ENCODE measurements at regions not wholly inside any gene's neighbourhood (a gene's known extent, or its start where the extent isn't known, plus 50 kb on each side); places are given as distances from the start of the nearest gene placed in this dataset.

GRCh38 chr2:222804351-222804750, 56.5 kb upstream of the ACSL3 start:
- POLR2A ChIA-PET: no interaction called here
- Mint-ChIP-seq H3K4me1 (no peaks in the 10 kb centered on the region), H3K9me3 (no peaks in the 10 kb centered on the region), H3K27me3 (peaks cover 4% of the 10 kb centered on the region), H3K4me3 (no peak overlapping the region), H3K27ac (no peak overlapping the region), H3K36me3 (ENCODE audit: low read depth) (no peaks in the 10 kb centered on the region)
- CTCF ChIA-PET: interaction anchor here (1.1 kb wide), 1 partner anchor 9 kb away, joined by 4 read pairs; no protein-coding TSS in a partner anchor
- no peak for DNase-seq

DNA sequence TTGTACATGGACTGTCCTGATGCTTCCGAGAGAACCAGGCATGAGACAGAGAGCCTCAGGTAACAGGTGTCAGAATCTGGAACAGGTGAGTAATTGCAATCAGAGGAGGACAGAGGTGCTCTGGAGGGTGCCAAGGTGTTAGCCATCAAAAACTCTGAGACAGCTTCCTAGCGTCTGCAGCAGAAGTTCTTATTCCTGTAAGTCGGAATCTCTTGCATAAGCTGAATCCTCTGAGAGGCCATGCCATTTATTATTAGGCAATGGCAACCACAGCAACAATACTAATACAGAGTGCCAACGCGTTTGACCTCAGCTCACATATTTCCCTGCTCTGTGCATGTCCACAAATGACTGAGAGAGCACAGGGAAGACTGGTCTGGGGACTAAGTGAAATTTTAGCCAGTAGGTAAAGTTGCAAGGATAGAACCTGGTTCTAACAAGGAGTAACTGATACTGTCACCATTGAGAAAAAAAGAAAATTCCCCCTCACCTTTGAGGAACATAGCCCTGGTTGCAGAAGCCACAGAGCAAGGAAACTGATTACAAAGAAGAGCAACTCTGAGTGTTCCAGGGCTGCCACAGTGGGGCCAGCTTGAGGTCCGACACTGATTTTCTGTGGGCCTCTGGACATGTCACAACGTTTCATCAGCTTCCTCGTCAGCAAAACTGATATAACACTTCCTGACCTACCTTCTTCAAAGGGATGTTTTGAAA, 55.1 kb upstream of the ACSL3 start:
- ChIA-PET POLR2A (no interaction called here), CTCF (interaction anchor here (2.0 kb wide), 1 partner anchor 9 kb away, joined by 7 read pairs; no protein-coding TSS in a partner anchor)
- H3K4me1 Mint-ChIP-seq: no peaks in the 10 kb centered on the region
- peaks cover 4% of the 10 kb centered on the region for H3K27me3 Mint-ChIP-seq
- no peak for DNase-seq
- no peaks in the 10 kb centered on the region for H3K9me3 Mint-ChIP-seq
- H3K4me3 Mint-ChIP-seq: no peak overlapping the region
- H3K27ac Mint-ChIP-seq: no peak overlapping the region
- H3K36me3 Mint-ChIP-seq (ENCODE audit: low read depth): no peaks in the 10 kb centered on the region

DNA sequence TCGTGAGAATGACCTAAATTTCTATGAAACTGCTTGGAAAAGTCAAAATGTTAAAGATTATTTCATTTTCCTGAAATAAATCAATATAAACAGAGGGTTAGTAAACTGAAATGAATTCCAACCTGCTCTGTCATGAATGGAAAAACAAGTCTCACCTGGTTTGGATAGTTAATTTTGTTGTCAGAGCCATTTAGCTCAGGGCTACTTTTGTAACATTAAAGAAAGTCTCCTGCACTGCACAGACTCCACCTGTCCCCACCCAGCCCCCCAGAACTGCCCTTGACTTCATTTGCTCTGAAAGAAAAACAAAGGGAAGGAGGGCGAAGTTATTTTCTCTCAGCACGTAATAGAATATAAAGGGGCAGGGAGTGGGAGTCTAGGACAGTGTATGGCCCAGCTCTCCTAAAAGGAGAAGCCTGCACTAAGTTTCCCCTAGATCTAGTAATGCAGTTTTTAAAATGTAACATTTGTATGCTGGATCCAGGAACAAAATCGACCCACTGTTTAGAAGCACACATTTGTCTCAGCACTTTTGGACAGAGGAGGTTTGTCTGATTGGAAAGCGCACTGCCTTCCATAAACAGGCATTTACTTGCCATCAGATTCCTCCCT, 54.2 kb upstream of the ACSL3 start:
- DNase-seq: no peak
- no peak overlapping the region for H3K4me3 Mint-ChIP-seq
- H3K27ac Mint-ChIP-seq: no peak overlapping the region
- ChIA-PET POLR2A (no interaction called here), CTCF (interaction anchor here (2.0 kb wide), 1 partner anchor 9 kb away, joined by 7 read pairs; no protein-coding TSS in a partner anchor)
- H3K4me1 Mint-ChIP-seq: no peaks in the 10 kb centered on the region
- H3K36me3 Mint-ChIP-seq (ENCODE audit: low read depth): no peaks in the 10 kb centered on the region
- peaks cover 4% of the 10 kb centered on the region for H3K27me3 Mint-ChIP-seq
- H3K9me3 Mint-ChIP-seq: no peaks in the 10 kb centered on the region

- no peak for DNase-seq
- H3K36me3 Mint-ChIP-seq (ENCODE audit: low read depth): no peaks in the 10 kb centered on the region
- H3K4me3 Mint-ChIP-seq: no peak overlapping the region
- H3K27me3 Mint-ChIP-seq: peaks cover 2% of the 10 kb centered on the region
- ChIA-PET POLR2A (no interaction called here), CTCF (interaction anchor here (1.7 kb wide), 1 partner anchor 10 kb away, joined by 5 read pairs; no protein-coding TSS in a partner anchor)
- H3K27ac Mint-ChIP-seq: no peak overlapping the region
- H3K4me1 Mint-ChIP-seq: peaks cover 2% of the 10 kb centered on the region
- no peaks in the 10 kb centered on the region for H3K9me3 Mint-ChIP-seq
These were observed 53.4 kb upstream of the ACSL3 start for GRCh38 chr2:222807431-222807830.

DNA sequence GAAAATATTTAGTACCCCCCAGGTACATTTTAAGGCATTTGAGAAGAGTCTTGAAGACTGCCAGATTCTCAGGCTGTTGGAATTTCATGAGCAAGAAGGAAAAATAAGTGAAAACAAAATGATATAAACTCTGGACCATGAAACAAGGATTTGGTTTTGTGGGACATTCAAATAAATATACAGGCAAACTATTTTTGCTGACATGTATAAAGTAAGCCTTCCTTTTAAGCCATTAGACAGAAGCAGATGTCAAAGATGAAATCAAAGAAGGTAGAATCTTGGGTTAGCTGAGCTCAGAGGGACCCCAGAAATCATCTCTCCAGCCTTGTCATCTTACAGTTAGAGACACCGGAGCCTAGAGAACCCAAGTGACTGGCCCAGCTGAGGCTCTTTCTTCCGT, 51.3 kb upstream of the ACSL3 start:
- ChIA-PET POLR2A (no interaction called here), CTCF (no interaction called here)
- no peak for DNase-seq
- Mint-ChIP-seq H3K4me1 (peaks cover 18% of the 10 kb centered on the region), H3K27ac (no peak overlapping the region), H3K9me3 (no peaks in the 10 kb centered on the region), H3K36me3 (ENCODE audit: low read depth) (no peaks in the 10 kb centered on the region), H3K4me3 (no peak overlapping the region), H3K27me3 (no peaks in the 10 kb centered on the region)

- H3K4me3 Mint-ChIP-seq: no peak overlapping the region
- H3K36me3 Mint-ChIP-seq (ENCODE audit: low read depth): no peaks in the 10 kb centered on the region
- POLR2A ChIA-PET: no interaction called here
- no peaks in the 10 kb centered on the region for H3K9me3 Mint-ChIP-seq
- H3K27me3 Mint-ChIP-seq: no peaks in the 10 kb centered on the region
- peaks cover 18% of the 10 kb centered on the region for H3K4me1 Mint-ChIP-seq
- no peak overlapping the region for H3K27ac Mint-ChIP-seq
- CTCF ChIA-PET: no interaction called here
- DNase-seq: no peak
These were observed 50.8 kb upstream of the ACSL3 start for GRCh38 chr2:222810044-222810443.

Measured in activated CD4-positive, alpha-beta T cell treated with anti-CD3 and anti-CD28 coated beads, Interleukin-2, amount 10 ng/mL, durations not matched to agents 7 days and 5 days (primary cell).